H1 (cell line): ENCODE measurements at regions not wholly inside any gene's neighbourhood (a gene's known extent, or its start where the extent isn't known, plus 50 kb on each side); places are given as distances from the start of the nearest gene placed in this dataset.

ENCODE experiments used
- CTCF ChIA-PET: fragments of 300-600 bp; sonication (Branson Sonifier 250); formaldehyde crosslinking; loops from one replicate; lab custom pipeline; 2021; ENCODE audit not compliant: partially characterized antibody; lab: Charles Lee
- POLR2A ChIA-PET: fragments of 300-600 bp; sonication (Branson Sonifier 250); formaldehyde crosslinking; loops from one replicate; lab custom pipeline; 2021; ENCODE audit warnings: inconsistent platforms; ENCODE audit not compliant: partially characterized antibody; lab: Charles Lee
- DNase-seq, 2 experiments: peaks; one replicate each; pipeline versions ENCODE4 v3.0.0 to v3.0.0-alpha.2; 2010 to 2022; ENCODE audit warnings: low spot score in 2 of 2, low read depth in 1 of 2, mixed read lengths in 1 of 2
- FAIRE-seq: peaks from 2 replicates; lab custom pipeline; 2011; peaks lifted over from hg19 to GRCh38; lab: Jason Lieb, UNC
- H2AFZ ChIP-seq: 2 replicates; pipeline ENCODE4 v1.8.1; 2012; ENCODE audit warnings: low read length, inconsistent platforms
- H2AK5ac ChIP-seq: 2 replicates; pipeline ENCODE4 v1.6.1; 2013; ENCODE audit warnings: low read depth, low read length
- H2BK120ac ChIP-seq: replicated peaks from 2 replicates; pipeline ENCODE3; 2013; ENCODE audit warnings: low read depth, low read length, inconsistent platforms
- H2BK12ac ChIP-seq: 2 replicates; pipeline ENCODE4 v1.6.1; 2013; ENCODE audit warnings: low read depth, low read length
- H2BK15ac ChIP-seq: 2 replicates; pipeline ENCODE4 v1.6.1; 2013; ENCODE audit warnings: low read length
- H2BK20ac ChIP-seq: 2 replicates; pipeline ENCODE4 v1.6.1; 2013; ENCODE audit warnings: low read length
- H2BK5ac ChIP-seq: 2 replicates; pipeline ENCODE4 v1.6.1; 2013; ENCODE audit warnings: low read depth, low read length
- H3K14ac ChIP-seq: 2 replicates; pipeline ENCODE4 v1.6.1; 2013; ENCODE audit warnings: inconsistent platforms; ENCODE audit not compliant: insufficient read length
- H3K18ac ChIP-seq: 2 replicates; pipeline ENCODE4 v1.6.1; 2013; ENCODE audit warnings: low read length; ENCODE audit errors: extremely low read depth
- H3K23ac ChIP-seq: 2 replicates; pipeline ENCODE4 v1.6.1; 2013; ENCODE audit warnings: inconsistent platforms; ENCODE audit not compliant: insufficient read length
- H3K23me2 ChIP-seq: 2 replicates; pipeline ENCODE4 v1.6.1; 2013; ENCODE audit warnings: low read depth, low read length
- H3K27ac ChIP-seq: 2 replicates; pipeline ENCODE4 v1.6.1; 2011; ENCODE audit warnings: low read depth, low read length, inconsistent platforms
- H3K27me3 ChIP-seq, 4 experiments: replicated peaks in 1 of 4; 1 replicate in 1 of 4; 2 replicates in 3 of 4; pipeline versions ENCODE4 v1.6.1 to v1.8.1; 2011 to 2013; ENCODE audit warnings: low read length in 3 of 4, mild to moderate bottlenecking in 3 of 4, inconsistent platforms in 2 of 4, mixed read lengths in 2 of 4, moderate library complexity in 1 of 4; ENCODE audit not compliant: control insufficient read depth in 3 of 4, insufficient read depth in 3 of 4; ENCODE audit errors: extremely low read depth in 1 of 4
- H3K36me3 ChIP-seq, 4 experiments: 2 replicates each; pipeline versions ENCODE4 v1.6.1 to v1.8.1; 2011 to 2013; ENCODE audit warnings: mild to moderate bottlenecking in 4 of 4, low read length in 3 of 4, moderate library complexity in 2 of 4, control low read depth in 1 of 4, inconsistent platforms in 1 of 4; ENCODE audit not compliant: insufficient read depth in 4 of 4, control insufficient read depth in 2 of 4
- H3K4ac ChIP-seq: replicated peaks from 2 replicates; pipeline ENCODE3; 2013; ENCODE audit warnings: low read length, low read depth, mixed read lengths, inconsistent platforms; ENCODE audit not compliant: insufficient read length
- H3K4me1 ChIP-seq, 4 experiments: replicated peaks in 1 of 4; 1 replicate in 1 of 4; 2 replicates in 3 of 4; pipeline versions ENCODE4 v1.6.1 to v1.8.1; 2011 to 2013; ENCODE audit warnings: low read length in 3 of 4, inconsistent platforms in 2 of 4, mixed read lengths in 1 of 4; ENCODE audit not compliant: insufficient read depth in 4 of 4, control insufficient read depth in 3 of 4
- H3K4me2 ChIP-seq, 2 experiments: 2 replicates each; pipeline versions ENCODE4 v1.6.1 to v1.8.1; 2011 to 2013; ENCODE audit warnings: low read depth in 2 of 2, low read length in 2 of 2, control low read depth in 1 of 2, inconsistent platforms in 1 of 2, mild to moderate bottlenecking in 1 of 2; ENCODE audit not compliant: insufficient read depth in 1 of 2
- H3K4me3 ChIP-seq, 4 experiments: fragments of 200-600, 300-600 bp in 1 of 4; sonication (generic), shearing (Covaris generic), sonication (Bioruptor Twin) in 1 of 4; 2 replicates each; pipeline versions ENCODE4 v1.5.1 to v1.8.1; 2011 to 2016; ENCODE audit warnings: low read length in 4 of 4, low read depth in 3 of 4, control low read depth in 2 of 4, inconsistent platforms in 2 of 4, mild to moderate bottlenecking in 2 of 4, mixed read lengths in 1 of 4, moderate library complexity in 1 of 4; ENCODE audit not compliant: insufficient read depth in 2 of 4; ENCODE audit errors: extremely low read depth in 1 of 4
- H3K56ac ChIP-seq: replicated peaks from 2 replicates; pipeline ENCODE3; 2013; ENCODE audit warnings: low read depth, mild to moderate bottlenecking, mixed read lengths, low read length, inconsistent platforms; ENCODE audit not compliant: insufficient read length
- H3K79me1 ChIP-seq: 2 replicates; pipeline ENCODE4 v1.6.1; 2013; ENCODE audit warnings: low read depth, low read length, control low read depth
- H3K79me2 ChIP-seq, 2 experiments: 2 replicates each; pipeline versions ENCODE4 v1.6.1 to v1.8.1; 2012 to 2013; ENCODE audit warnings: low read length in 2 of 2, mild to moderate bottlenecking in 2 of 2, inconsistent platforms in 1 of 2; ENCODE audit not compliant: insufficient read depth in 2 of 2, control insufficient read depth in 1 of 2
- H3K9ac ChIP-seq, 4 experiments: replicated peaks in 1 of 4; 1 replicate in 1 of 4; 2 replicates in 3 of 4; pipeline versions ENCODE4 v1.6.1 to v1.8.1; 2011 to 2013; ENCODE audit warnings: low read depth in 3 of 4, low read length in 3 of 4, control low read depth in 2 of 4, mild to moderate bottlenecking in 2 of 4, moderate library complexity in 2 of 4, inconsistent platforms in 1 of 4; ENCODE audit errors: extremely low read depth in 1 of 4
- H3K9me3 ChIP-seq, 2 experiments: 2 replicates each; pipeline versions ENCODE4 v1.6.1 to v1.8.1; 2012 to 2013; ENCODE audit warnings: mild to moderate bottlenecking in 2 of 2, moderate library complexity in 2 of 2, control low read depth in 1 of 2, inconsistent platforms in 1 of 2, low read depth in 1 of 2, low read length in 1 of 2, mixed read lengths in 1 of 2; ENCODE audit not compliant: insufficient read depth in 2 of 2
- H4K20me1 ChIP-seq, 2 experiments: replicated peaks in 1 of 2; 2 replicates each; pipeline versions ENCODE3 to v1.8.1; 2011 to 2013; ENCODE audit warnings: inconsistent platforms in 2 of 2, low read length in 2 of 2, mild to moderate bottlenecking in 1 of 2; ENCODE audit not compliant: insufficient read depth in 2 of 2, control insufficient read depth in 1 of 2
- H4K5ac ChIP-seq: 2 replicates; pipeline ENCODE4 v1.6.1; 2013; ENCODE audit warnings: low read length, low read depth, mixed read lengths, inconsistent platforms; ENCODE audit not compliant: insufficient read length
- H4K8ac ChIP-seq: 2 replicates; pipeline ENCODE4 v1.8.0; 2013; ENCODE audit warnings: mild to moderate bottlenecking, moderate library complexity, low read length, inconsistent platforms; ENCODE audit not compliant: insufficient read depth; ENCODE audit errors: extremely low read depth
- H4K91ac ChIP-seq: replicated peaks from 2 replicates; pipeline ENCODE3; 2013; ENCODE audit warnings: low read length, mixed read lengths, inconsistent platforms; ENCODE audit not compliant: insufficient read length
- KDM5A ChIP-seq: fragments of 200-600 bp; IDR thresholded peaks from 2 replicates; pipeline ENCODE4 v1.7.1; 2012; ENCODE audit warnings: mild to moderate bottlenecking, low read length, inconsistent platforms, mixed read lengths
- SIX5 ChIP-seq: IDR thresholded peaks from 2 replicates; pipeline ENCODE4 v1.6.1; 2011; ENCODE audit warnings: mild to moderate bottlenecking, low read depth, low read length
- SP1 ChIP-seq: IDR thresholded peaks from 2 replicates; pipeline ENCODE4 v1.6.1; 2011; ENCODE audit warnings: low read depth, low read length
- SP2 ChIP-seq: IDR thresholded peaks from 2 replicates; pipeline ENCODE4 v1.6.1; 2012; ENCODE audit warnings: mild to moderate bottlenecking, low read length, inconsistent platforms
- WGBS, 2 experiments: shearing (Covaris generic) in 1 of 2; methylation state at CpG; one replicate each; pipeline versions ENCODE4 v1.1.6 to v1.1.7; 2013 to 2015; ENCODE audit warnings: low lambda C conversion rate in 2 of 2, mixed read lengths in 2 of 2, inconsistent platforms in 1 of 2, low coverage in 1 of 2, missing lambda C conversion rate in 1 of 2; ENCODE audit not compliant: insufficient replicate concordance in 2 of 2, insufficient coverage in 1 of 2, insufficient read length in 1 of 2; ENCODE audit errors: extremely low coverage in 1 of 2, missing lambda C conversion rate in 1 of 2; 5-methylcytosine and 5-hydroxymethylcytosine counted together
- TF ChIP-seq, protein P1 (sequence below): IDR thresholded peaks from 2 replicates; pipeline ENCODE4 v1.6.1; 2012; ENCODE audit warnings: inconsistent platforms

DNA sequence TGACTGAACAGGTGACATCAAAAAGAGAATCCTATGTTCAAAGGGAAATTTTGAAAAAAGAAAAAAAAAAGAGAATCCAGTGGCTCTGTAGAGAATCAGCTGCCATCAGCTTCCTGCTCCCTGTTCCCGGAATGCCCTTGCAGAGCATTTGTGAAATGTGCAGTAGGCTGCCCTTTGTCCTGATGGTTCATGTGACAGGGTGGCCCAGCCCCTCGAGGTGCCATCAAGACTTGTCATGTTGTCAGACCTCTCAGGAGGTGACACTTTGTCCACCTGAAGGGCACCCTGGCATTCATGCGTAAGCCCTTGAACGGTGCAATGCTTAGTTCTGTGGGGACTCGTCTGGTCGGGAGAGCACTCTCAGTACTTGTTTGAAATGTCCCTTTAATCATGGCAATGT lies 71.4 kb downstream of the CLDN34 start:
- no peak overlapping the region for H2BK20ac ChIP-seq
- H2BK15ac ChIP-seq, result no peak overlapping the region
- H3K23me2 ChIP-seq, result no peaks in the 10 kb centered on the region
- H3K18ac ChIP-seq, result no peak overlapping the region; the same call in 1 of the 2 replicates
- H4K8ac ChIP-seq, result no peak overlapping the region
- H3K56ac ChIP-seq, result no peak overlapping the region
- no peak overlapping the region for H3K4me2 ChIP-seq
- no peak overlapping the region for H3K4me3 ChIP-seq
- no peak overlapping the region for H2BK12ac ChIP-seq
- H3K79me2 ChIP-seq, result peaks cover 0 to 22% of the 10 kb centered on the region in 2 experiments; a peak in 2 of 4 replicates
- WGBS, 2 experiments, result 96% methylated on average over 4 of the region's 6 CpGs; no CpG with 5 or more reads in 1 of the 2 experiments
- TF ChIP-seq KDM5A (no peak), SIX5 (no peak), SP2 (no peak), SP1 (no peak)
- TF ChIP-seq, protein P1, sequence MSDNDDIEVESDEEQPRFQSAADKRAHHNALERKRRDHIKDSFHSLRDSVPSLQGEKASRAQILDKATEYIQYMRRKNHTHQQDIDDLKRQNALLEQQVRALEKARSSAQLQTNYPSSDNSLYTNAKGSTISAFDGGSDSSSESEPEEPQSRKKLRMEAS, result no peak
- no peaks in the 10 kb centered on the region for H3K27me3 ChIP-seq
- H3K4me1 ChIP-seq, result peaks cover 0 to 12% (median 5%) of the 10 kb centered on the region in 4 experiments; a peak in 3 of 7 replicates
- ChIA-PET CTCF (no interaction called here), POLR2A (no interaction called here)
- H3K36me3 ChIP-seq, result no peaks in the 10 kb centered on the region
- H4K91ac ChIP-seq, result no peak overlapping the region
- H3K27ac ChIP-seq, result no peak overlapping the region
- no peak overlapping the region for H3K23ac ChIP-seq
- H2BK5ac ChIP-seq, result no peak overlapping the region; the same call in 1 of the 2 replicates
- DNase-seq (no peak), FAIRE-seq (no peak)
- H2BK120ac ChIP-seq, result no peak overlapping the region
- H2AFZ ChIP-seq, result no peak overlapping the region
- H4K20me1 ChIP-seq, result no peaks in the 10 kb centered on the region
- H3K14ac ChIP-seq, result no peak overlapping the region
- no peak overlapping the region for H2AK5ac ChIP-seq
- H3K4ac ChIP-seq, result no peak overlapping the region
- H3K9me3 ChIP-seq, result no peaks in the 10 kb centered on the region
- H4K5ac ChIP-seq, result no peak overlapping the region
- no peak overlapping the region for H3K9ac ChIP-seq
- no peaks in the 10 kb centered on the region for H3K79me1 ChIP-seq
